Mucosa of descending colon (tissue), 3 donors: ENCODE measurements at regions not wholly inside any gene's neighbourhood (a gene's known extent, or its start where the extent isn't known, plus 50 kb on each side); places are given as distances from the start of the nearest gene placed in this dataset.

Experiments
- ATAC-seq: fragments of 200-7000 bp; cut with Tn5 transposase; one replicate; pipeline ENCODE4 v1.9.1; 2020; ENCODE audit warnings: mild to moderate bottlenecking, moderate library complexity
- DNase-seq, 3 donors: peaks; one replicate each; pipeline ENCODE4 v3.0.0-alpha.2; 2020
- H3K36me3 ChIP-seq: fragments of 200-600 bp; one replicate; pipeline ENCODE4 v1.8.0; 2021; ENCODE audit warnings: low read depth, mild to moderate bottlenecking
- H3K4me1 ChIP-seq: fragments of 200-600 bp; one replicate; pipeline ENCODE4 v1.8.0; 2021; ENCODE audit warnings: low read depth, mild to moderate bottlenecking
- H3K4me3 ChIP-seq: fragments of 200-600 bp; one replicate; pipeline ENCODE4 v1.8.0; 2021; ENCODE audit warnings: mild to moderate bottlenecking
- H3K9me3 ChIP-seq: fragments of 200-600 bp; one replicate; pipeline ENCODE4 v1.8.0; 2021; ENCODE audit warnings: mild to moderate bottlenecking
- CTCF ChIP-seq: fragments of 200-600 bp; IDR thresholded peaks from one replicate; pipeline ENCODE4 v1.8.0; 2022; ENCODE audit warnings: antibody characterized with exemption, mild to moderate bottlenecking
- intact Hi-C, 2 donors: fragments of 100-400 bp; cut with DNase I in 1 of 2; cut with micrococcal nuclease in 1 of 2; formaldehyde crosslinking; loops; one replicate each; pipeline versions ENCODE4 v1.11.0 to v1.11.1; 2022; cut with DNase I, micrococcal nuclease
- donor health status: DM: no; HTN: no; CAD: no; lungs with moderate emphysema.
- donor health status: DM: no; HTN: no; CAD: no.
- donor health status: DM: no; HTN: yes; CAD: no.

- Histone ChIP-seq H3K36me3 (no peaks in the 10 kb centered on the region), H3K4me1 (no peaks in the 10 kb centered on the region), H3K9me3 (no peaks in the 10 kb centered on the region), H3K4me3 (no peak overlapping the region)
- DNase-seq = no peak
- TF ChIP-seq CTCF = no peak
- intact Hi-C loops = no loop called here
- no peak for ATAC-seq
These were observed 79.1 kb downstream of the OTX2 start for GRCh38 chr14:56731187-56731586.

- Histone ChIP-seq H3K36me3 (no peaks in the 10 kb centered on the region), H3K9me3 (no peaks in the 10 kb centered on the region), H3K4me1 (no peaks in the 10 kb centered on the region), H3K4me3 (no peak overlapping the region)
- intact Hi-C loops = no loop called here
- no peak for ATAC-seq
- TF ChIP-seq CTCF = no peak
- DNase-seq = no peak
These were observed 79.6 kb downstream of the OTX2 start for GRCh38 chr14:56730538-56731145.

- Histone ChIP-seq H3K9me3 (no peaks in the 10 kb centered on the region), H3K36me3 (no peaks in the 10 kb centered on the region), H3K4me1 (no peaks in the 10 kb centered on the region), H3K4me3 (no peak overlapping the region)
- no peak for TF ChIP-seq CTCF
- intact Hi-C loops = no loop called here
- DNase-seq (no peak), ATAC-seq (peak; percentile 66)
These were observed 86.3 kb downstream of the OTX2 start for GRCh38 chr14:56724013-56724412.

- no peak overlapping the region for H3K4me3 ChIP-seq
- DNase-seq (no peak), ATAC-seq (no peak)
- intact Hi-C loops = no loop called here
- no peaks in the 10 kb centered on the region for H3K4me1 ChIP-seq
- H3K36me3 ChIP-seq = no peaks in the 10 kb centered on the region
- no peak for TF ChIP-seq CTCF
- no peaks in the 10 kb centered on the region for H3K9me3 ChIP-seq
These were observed 86.9 kb downstream of the OTX2 start for GRCh38 chr14:56723418-56723817.

GRCh38 chr14:56720703-56721460 lies 89.4 kb downstream of the OTX2 start:
- DNase-seq (no peak), ATAC-seq (peak; percentile 45)
- no peak for TF ChIP-seq CTCF
- Histone ChIP-seq H3K9me3 (no peaks in the 10 kb centered on the region), H3K4me3 (no peak overlapping the region), H3K36me3 (no peaks in the 10 kb centered on the region), H3K4me1 (no peaks in the 10 kb centered on the region)
- intact Hi-C loops = no loop called here
